Stomach (tissue), 8 donors: ENCODE measurements at regions not wholly inside any gene's neighbourhood (a gene's known extent, or its start where the extent isn't known, plus 50 kb on each side); places are given as distances from the start of the nearest gene placed in this dataset.
A peak's percentile ranks its signal among the peaks of the same experiment; 100 is the strongest.

Source experiments
- DNase-seq, 2 donors: peaks; one replicate each; pipeline versions ENCODE4 v3.0.0 to v3.0.0-alpha.2; 2013 to 2019
- H3K27ac ChIP-seq, 5 donors: fragments of 200-600 bp in 4 of 5; sonication (generic) in 4 of 5; one replicate each; pipeline ENCODE4 v1.5.1; 2013 to 2019; ENCODE audit warnings: mild to moderate bottlenecking in 1 of 5, moderate library complexity in 1 of 5
- H3K27me3 ChIP-seq, 3 donors: fragments of 200-600 bp; sonication (generic); one replicate each; pipeline ENCODE4 v1.5.1; 2017 to 2019; ENCODE audit warnings: mixed run types in 1 of 3
- H3K36me3 ChIP-seq, 4 donors: fragments of 200-600 bp; sonication (generic); 1 replicate in 3 of 4; 2 replicates in 1 of 4; pipeline ENCODE4 v1.5.1; 2016 to 2019
- H3K4me1 ChIP-seq, 4 donors: fragments of 200-600 bp; sonication (generic); one replicate each; pipeline ENCODE4 v1.5.1; 2016 to 2019
- H3K4me3 ChIP-seq, 4 donors: fragments of 200-600 bp; sonication (generic) in 3 of 4; one replicate each; pipeline ENCODE4 v1.5.1; 2016 to 2019; ENCODE audit warnings: mild to moderate bottlenecking in 1 of 4
- H3K9me3 ChIP-seq, 4 donors: fragments of 200-600 bp; sonication (generic); one replicate each; pipeline ENCODE4 v1.5.1; 2016 to 2019
- CTCF ChIP-seq, 7 experiments: fragments of 450-650 bp in 4 of 7; fragments of 200-600 bp in 3 of 7; sonication (generic) in 3 of 7; IDR thresholded peaks; one replicate each; pipeline ENCODE4 v1.5.1; 2016 to 2019; ENCODE audit warnings: antibody characterized with exemption in 7 of 7, control low read depth in 2 of 7, mild to moderate bottlenecking in 1 of 7
- EP300 ChIP-seq: sonication (generic); formaldehyde crosslinking; IDR thresholded peaks from one replicate; pipeline ENCODE4 v1.6.1; 2017; ENCODE audit warnings: antibody characterized with exemption
- POLR2A ChIP-seq, 4 donors: fragments of 450-650 bp; IDR thresholded peaks; one replicate each; pipeline ENCODE4 v1.6.1; 2016; ENCODE audit warnings: antibody characterized with exemption in 4 of 4, control low read depth in 2 of 4, mild to moderate bottlenecking in 1 of 4, moderate library complexity in 1 of 4
- POLR2AphosphoS5 ChIP-seq, 3 donors: sonication (generic); formaldehyde crosslinking; IDR thresholded peaks; one replicate each; pipeline ENCODE4 v1.6.1; 2016; ENCODE audit warnings: antibody characterized with exemption in 3 of 3
- WGBS, 5 donors: extraction: QIAGEN DNeasy Blood & Tissue Kit in 3 of 5; methylation state at CpG; one replicate each; pipeline versions ENCODE4 v1.1.5 to v1.1.7; 2013 to 2018; 5-methylcytosine and 5-hydroxymethylcytosine counted together
- intact Hi-C: fragments of 100-400 bp; cut with DNase I; formaldehyde crosslinking; loops from one replicate; pipeline ENCODE4 v1.15.1; 2023; ENCODE audit warnings: low total_unique reads
- donor health status: healthy with polysubstance abuse.
- donor health status: Bipolar disorder and iron deficiency.
- donor health status: healthy.

GRCh38 chr14:95818581-95818980 is 58.1 kb upstream of the TUNAR start:
- Histone ChIP-seq H3K27me3 (peaks cover 0 to 51% (median 7%) of the 10 kb centered on the region in 3 donors), H3K9me3 (no peaks in the 10 kb centered on the region), H3K27ac (no peak overlapping the region), H3K4me3 (no peak overlapping the region), H3K4me1 (no peaks in the 10 kb centered on the region), H3K36me3 (no peaks in the 10 kb centered on the region)
- intact Hi-C loops, result no loop called here
- 44 to 56% (median 50%) methylated on average over 5 of the region's 5 CpGs for WGBS, 5 donors
- peak in 1 of 2 donors; percentile 11 for DNase-seq
- TF ChIP-seq POLR2A (IDR thresholded peaks at IDR 0.05) (no peak), CTCF (IDR thresholded peaks at IDR 0.05) (no peak), POLR2AphosphoS5 (IDR thresholded peaks at IDR 0.05) (no peak), EP300 (no peak)

DNA sequence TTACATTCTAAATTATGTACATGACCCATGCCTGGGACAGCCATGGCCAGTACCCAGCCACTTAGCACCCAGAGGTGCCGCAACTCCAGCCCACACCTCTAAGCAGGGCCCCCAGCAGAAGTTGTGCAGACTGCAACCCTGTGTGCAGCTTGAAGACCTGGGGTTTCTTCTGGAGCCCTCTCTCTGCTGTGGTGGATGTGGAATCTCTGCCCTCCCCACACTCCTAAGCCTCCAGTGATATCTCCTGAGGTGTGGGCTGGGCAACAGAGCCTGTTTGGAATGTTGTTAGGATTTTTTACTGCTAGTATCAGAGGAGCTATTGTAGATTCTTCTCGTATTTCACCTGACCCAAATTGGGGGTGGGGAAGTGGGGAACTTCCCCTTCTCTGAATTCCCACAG is 59.4 kb upstream of the TUNAR start:
- Histone ChIP-seq H3K9me3 (no peaks in the 10 kb centered on the region), H3K27me3 (peaks cover 0 to 57% (median 7%) of the 10 kb centered on the region in 3 donors), H3K36me3 (no peaks in the 10 kb centered on the region), H3K27ac (no peak overlapping the region), H3K4me3 (no peak overlapping the region), H3K4me1 (no peaks in the 10 kb centered on the region)
- no peak for TF ChIP-seq POLR2A (IDR thresholded peaks at IDR 0.05)
- intact Hi-C loops, result no loop called here
- WGBS, 5 donors, result 35 to 65% (median 54%) methylated on average over 2 of the region's 2 CpGs
- DNase-seq, result no peak

- intact Hi-C loops, result no loop called here
These were observed 60.1 kb upstream of the TUNAR start for GRCh38 chr14:95816539-95816938.

DNA sequence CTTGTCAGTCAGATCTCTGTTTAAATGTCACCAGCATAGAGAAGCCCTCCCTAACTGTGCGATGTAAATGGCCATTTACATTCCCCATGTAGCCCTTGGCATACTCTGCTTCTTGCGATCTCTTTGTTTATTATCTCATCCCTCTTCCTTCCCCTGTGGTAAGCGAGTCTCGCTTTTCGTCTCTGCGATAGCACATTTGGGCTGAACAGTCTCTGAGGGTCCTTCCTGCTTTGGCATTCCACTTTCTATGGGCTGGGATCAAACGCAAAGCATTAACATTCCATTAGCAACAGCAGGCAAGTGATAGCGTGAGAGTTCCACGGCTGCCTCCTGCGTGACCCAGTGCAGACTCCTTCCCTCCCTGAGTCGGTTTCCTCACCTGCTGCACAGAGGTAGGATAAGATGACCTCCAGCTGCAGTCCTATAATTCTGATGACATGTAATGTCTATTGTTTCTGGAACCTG is 61.4 kb upstream of the TUNAR start:
- 26 to 46% (median 35%) methylated on average over 11 of the region's 11 CpGs for WGBS, 5 donors
- no peak overlapping the region for H3K4me3 ChIP-seq
- TF ChIP-seq POLR2A (IDR thresholded peaks at IDR 0.05) (no peak), POLR2AphosphoS5 (IDR thresholded peaks at IDR 0.05) (no peak), CTCF (IDR thresholded peaks at IDR 0.05) (no peak), EP300 (no peak)
- H3K9me3 ChIP-seq, result no peaks in the 10 kb centered on the region
- no peaks in the 10 kb centered on the region for H3K4me1 ChIP-seq
- intact Hi-C loops, result no loop called here
- no peak overlapping the region for H3K27ac ChIP-seq
- H3K36me3 ChIP-seq, result no peaks in the 10 kb centered on the region
- no peak for DNase-seq
- peaks cover 0 to 70% (median 7%) of the 10 kb centered on the region in 3 donors for H3K27me3 ChIP-seq

More at GRCh38 chr14:95816539-95816938, 60.1 kb upstream of the TUNAR start:
- Histone ChIP-seq H3K9me3 (no peaks in the 10 kb centered on the region), H3K4me3 (no peak overlapping the region), H3K36me3 (no peaks in the 10 kb centered on the region), H3K27ac (no peak overlapping the region), H3K4me1 (no peaks in the 10 kb centered on the region), H3K27me3 (peaks cover 0 to 64% (median 7%) of the 10 kb centered on the region in 3 donors)
- WGBS, 5 donors, result 45 to 75% (median 68%) methylated on average over 7 of the region's 7 CpGs
- TF ChIP-seq POLR2A (IDR thresholded peaks at IDR 0.05) (no peak), POLR2AphosphoS5 (IDR thresholded peaks at IDR 0.05) (no peak), EP300 (no peak), CTCF (IDR thresholded peaks at IDR 0.05) (no peak)
- no peak for DNase-seq

DNA sequence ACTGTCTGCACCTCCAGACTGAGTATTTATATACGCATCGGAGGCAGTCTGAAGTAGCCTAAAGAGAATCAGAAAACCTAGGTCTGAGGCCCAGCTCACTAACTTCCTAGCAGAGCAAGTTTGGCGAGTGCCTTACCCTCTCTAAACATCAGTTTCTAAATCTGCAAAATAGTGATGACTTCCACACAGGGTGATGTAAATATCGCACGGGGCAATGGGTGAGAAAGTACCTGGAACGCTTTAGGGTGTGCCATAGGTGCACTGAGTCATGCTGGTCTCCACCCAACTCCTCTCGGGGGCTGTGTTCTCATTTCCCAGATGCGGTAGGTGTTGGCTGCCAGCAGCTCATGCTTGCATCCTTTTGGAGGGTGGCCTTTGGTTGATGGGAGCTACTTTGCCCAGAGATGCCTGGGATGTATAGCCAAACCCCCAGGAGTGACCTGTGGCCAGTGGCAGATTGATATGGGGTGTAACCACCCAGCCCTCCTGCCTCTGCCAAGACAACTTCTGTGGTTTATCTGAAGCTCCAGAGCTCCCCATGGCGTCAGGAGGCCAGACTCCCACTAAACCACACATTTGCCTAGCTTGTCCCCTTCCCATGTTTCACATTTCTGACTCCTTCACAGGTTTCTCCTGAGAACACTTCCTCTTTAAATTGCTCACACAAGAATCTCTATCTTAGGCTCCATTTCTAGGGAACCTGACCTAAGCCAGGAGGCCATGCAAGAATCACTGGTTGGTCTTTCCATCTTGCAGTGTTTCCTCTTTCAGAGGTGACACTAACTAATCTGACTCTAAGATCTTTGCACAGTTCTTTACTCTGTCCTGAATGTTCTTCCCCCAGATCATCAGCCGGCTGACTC is 62.0 kb upstream of the TUNAR start:
- intact Hi-C loops, result no loop called here
- Histone ChIP-seq H3K4me3 (no peak overlapping the region), H3K27ac (no peak overlapping the region), H3K27me3 (peaks cover 0 to 71% (median 7%) of the 10 kb centered on the region in 3 donors), H3K4me1 (no peaks in the 10 kb centered on the region), H3K36me3 (no peaks in the 10 kb centered on the region), H3K9me3 (no peaks in the 10 kb centered on the region)
- TF ChIP-seq POLR2AphosphoS5 (IDR thresholded peaks at IDR 0.05), result no peak
- TF ChIP-seq POLR2A (IDR thresholded peaks at IDR 0.05), result no peak
- WGBS, 5 donors, result 66 to 77% (median 75%) methylated on average over 10 of the region's 10 CpGs
- no peak for DNase-seq
